ENCODE measurements at regions not wholly inside any gene's neighbourhood (a gene's known extent, or its start where the extent isn't known, plus 50 kb on each side); places are given as distances from the start of the nearest gene placed in this dataset.

DNA sequence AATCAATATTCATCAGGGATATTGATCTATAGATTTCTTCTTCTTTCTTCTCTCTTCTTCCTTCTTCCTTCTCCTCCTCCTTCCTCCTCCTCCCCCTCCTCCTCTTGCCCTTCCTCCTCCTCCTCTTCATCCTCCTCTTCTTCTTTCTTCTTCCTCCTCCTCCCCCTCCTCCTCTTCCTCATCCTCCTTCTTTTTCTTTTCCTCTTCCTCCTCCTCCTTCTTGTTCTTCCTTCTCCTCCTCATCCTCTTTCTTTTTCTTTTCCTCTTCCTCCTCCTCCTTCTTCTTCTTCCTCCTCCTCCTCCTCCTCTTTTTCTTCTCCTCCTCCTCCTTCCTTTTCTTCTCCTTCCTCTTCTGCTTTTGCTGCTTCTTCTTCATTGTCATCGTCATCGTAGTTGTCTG is 52.4 kb upstream of the SERINC1 start:
- DNase-seq (ENCODE audit: low spot score) = no peak

GRCh38 chr6:122530440-122531046 is 58.9 kb upstream of the SERINC1 start:
- DNase-seq (ENCODE audit: low spot score) = peak; percentile 69

GRCh38 chr6:122548281-122548680 is 61.9 kb upstream of the PKIB start:
- no peak for DNase-seq (ENCODE audit: low spot score)

- DNase-seq (ENCODE audit: low spot score) = no peak
These were observed 61.4 kb upstream of the PKIB start for GRCh38 chr6:122548820-122549219.

DNA sequence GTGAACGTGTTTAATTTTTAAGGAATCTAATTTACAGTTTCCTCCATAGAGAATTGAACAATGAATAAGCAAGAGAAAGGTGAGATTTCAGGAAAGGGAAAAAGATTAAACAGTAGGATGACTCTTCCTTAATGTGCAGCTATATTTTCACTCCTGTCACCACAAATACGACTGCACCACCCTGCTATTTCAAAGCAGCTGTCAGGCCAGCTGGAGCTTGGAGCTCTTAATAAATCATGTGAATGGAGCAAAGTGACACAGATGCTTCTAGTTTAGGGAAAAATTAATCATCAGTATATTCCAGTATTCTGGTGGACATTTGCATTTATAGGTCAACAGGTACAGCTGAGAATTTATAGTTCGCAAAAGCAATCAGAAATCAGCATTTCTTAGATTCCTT is 56.5 kb upstream of the PKIB start:
- no peak for DNase-seq (ENCODE audit: low spot score)

DNA sequence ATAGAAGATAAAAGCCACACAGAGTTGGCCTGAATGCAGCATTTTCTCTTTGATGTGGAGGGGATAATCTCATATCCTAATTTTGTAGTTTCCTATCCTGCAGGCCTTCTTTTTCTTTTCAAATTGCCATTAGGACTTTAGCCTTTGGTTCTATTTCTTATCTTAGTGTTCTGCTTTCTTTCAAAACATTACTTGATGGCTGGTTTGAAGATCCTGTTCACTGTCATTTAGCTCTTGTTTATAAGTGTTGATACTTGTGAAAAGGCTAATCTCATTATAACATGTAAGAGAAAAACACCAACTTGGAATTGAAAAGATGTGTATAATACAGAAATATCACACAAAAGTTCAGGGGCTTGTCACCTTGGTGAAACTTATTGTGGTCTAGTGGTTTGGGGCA is 54.6 kb upstream of the PKIB start:
- no peak for DNase-seq (ENCODE audit: low spot score)

DNA sequence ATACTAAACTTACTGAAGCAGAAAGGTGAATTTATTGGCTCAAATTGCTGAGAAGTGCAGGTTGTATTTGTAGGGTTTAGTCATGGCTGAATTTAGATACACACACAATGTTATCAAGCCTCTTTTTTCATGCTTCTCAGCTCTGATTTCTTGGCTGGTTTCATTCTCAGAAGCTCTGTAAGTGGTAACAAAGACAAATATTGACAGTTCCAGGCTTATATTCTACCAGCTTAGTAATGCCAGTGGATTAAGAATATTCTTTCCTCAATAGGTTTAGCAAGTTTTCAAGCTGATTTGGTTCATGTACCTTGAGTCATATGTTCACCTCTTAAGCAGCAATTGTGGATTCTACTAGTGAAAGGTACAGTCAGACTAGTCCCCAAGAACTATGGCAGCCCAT is 52.1 kb upstream of the PKIB start:
- no peak for DNase-seq (ENCODE audit: low spot score)

Data from AG20443 (cell line).